PC-9 (cell line): ENCODE measurements at regions not wholly inside any gene's neighbourhood (a gene's known extent, or its start where the extent isn't known, plus 50 kb on each side); places are given as distances from the start of the nearest gene placed in this dataset.

ENCODE experiments used
- BruUV-seq: library from RNA; stranded (reverse); fragments of 400-500 nt; replicated peaks from 2 replicates; lab custom pipeline; 2021; lab: Mats Ljungman, UMichigan
- CTCF ChIA-PET: fragments of 300-600 bp; sonication (Branson Sonifier 250); formaldehyde crosslinking; loops from one replicate; lab custom pipeline; 2022; ENCODE audit warnings: antibody characterized with exemption; lab: Charles Lee
- POLR2A ChIA-PET: fragments of 300-600 bp; sonication (Branson Sonifier 250); formaldehyde crosslinking; loops from one replicate; lab custom pipeline; 2022; ENCODE audit warnings: antibody characterized with exemption; ENCODE audit not compliant: unreplicated experiment; lab: Charles Lee
- DNase-seq, 2 experiments: peaks; one replicate each; pipeline versions ENCODE4 v3.0.0 to v3.0.0-alpha.2; 2015 to 2022; ENCODE audit warnings: mixed read lengths in 1 of 2
- H2AFZ ChIP-seq: fragments of 200-600 bp; sonication (generic); 2 replicates; pipeline ENCODE4 v1.8.1; 2017; ENCODE audit warnings: antibody characterized with exemption
- H3F3A ChIP-seq: fragments of 200-600 bp; sonication (generic); 2 replicates; pipeline ENCODE4 v1.8.1; 2017; ENCODE audit warnings: antibody characterized with exemption, mild to moderate bottlenecking, low read depth; ENCODE audit not compliant: insufficient read depth
- H3K27ac ChIP-seq: fragments of 200-600 bp; sonication (generic); 2 replicates; pipeline ENCODE4 v1.6.1; 2016; ENCODE audit warnings: mixed run types
- H3K27me3 ChIP-seq: fragments of 200-600 bp; sonication (generic); 2 replicates; pipeline ENCODE4 v1.6.1; 2016; ENCODE audit warnings: low read depth, mixed run types; ENCODE audit not compliant: insufficient read depth
- H3K36me3 ChIP-seq: fragments of 200-600 bp; sonication (generic); 2 replicates; pipeline ENCODE4 v1.6.1; 2016; ENCODE audit warnings: low read depth, mixed run types
- H3K4me1 ChIP-seq: fragments of 200-600 bp; sonication (generic); replicated peaks from 2 replicates; pipeline ENCODE4 v1.6.1; 2016; ENCODE audit warnings: mixed run types; ENCODE audit not compliant: insufficient read depth
- H3K4me2 ChIP-seq: fragments of 200-600 bp; sonication (generic); 2 replicates; pipeline ENCODE4 v1.6.1; 2017; ENCODE audit warnings: mixed run types
- H3K4me3 ChIP-seq: fragments of 200-600 bp; sonication (generic); 2 replicates; pipeline ENCODE4 v1.6.1; 2016; ENCODE audit warnings: mixed run types
- H3K79me2 ChIP-seq: fragments of 200-600 bp; sonication (generic); 2 replicates; pipeline ENCODE4 v1.6.1; 2017; ENCODE audit warnings: low read depth, mixed run types
- H3K9me2 ChIP-seq: fragments of 200-600 bp; sonication (generic); 2 replicates; pipeline ENCODE4 v1.8.1; 2017; ENCODE audit warnings: mild to moderate bottlenecking; ENCODE audit not compliant: insufficient read depth
- H3K9me3 ChIP-seq: fragments of 200-600 bp; sonication (generic); 2 replicates; pipeline ENCODE4 v1.8.1; 2016; ENCODE audit warnings: low read depth; ENCODE audit not compliant: insufficient read depth
- H4K20me1 ChIP-seq: fragments of 200-600 bp; sonication (generic); 2 replicates; pipeline ENCODE4 v1.8.1; 2017; ENCODE audit not compliant: insufficient read depth
- EZH2 ChIP-seq: fragments of 200-600 bp; sonication (generic); IDR thresholded peaks from 2 replicates; pipeline ENCODE4 v1.8.0; 2017; ENCODE audit warnings: antibody characterized with exemption, low read depth
- intact Hi-C: fragments of 100-400 bp; cut with micrococcal nuclease; formaldehyde crosslinking; loops from one replicate; pipeline ENCODE4 v1.10.0; 2022; ENCODE audit not compliant: unreplicated experiment
- TF ChIP-seq, protein P1 (sequence below): fragments of 200-600 bp; sonication (generic); conservative IDR thresholded peaks from 2 replicates; pipeline ENCODE4 v1.6.1; 2017; ENCODE audit warnings: mixed run types, antibody characterized with exemption, mild to moderate bottlenecking, moderate library complexity

DNA sequence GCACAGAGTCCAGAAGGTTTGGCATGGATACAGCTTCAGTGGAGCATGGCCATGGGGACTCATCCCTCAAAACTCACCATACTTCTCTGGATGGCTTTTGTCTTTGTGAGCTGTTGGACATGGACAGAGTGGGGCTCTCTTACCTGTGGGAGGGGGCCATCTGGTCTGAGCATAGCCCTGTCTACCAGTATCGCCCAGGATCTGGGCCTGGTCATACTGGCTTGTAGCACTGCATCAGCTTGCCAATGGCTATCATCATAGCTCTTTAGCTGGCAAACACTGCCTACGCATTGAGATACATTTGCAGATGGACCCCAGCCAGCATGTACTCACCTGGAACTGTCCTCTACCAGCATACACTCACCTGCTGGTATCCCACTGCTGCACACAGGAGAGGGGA, 975.2 kb upstream of the NOVA1 start:
- no TSS peak for BruUV-seq

DNA sequence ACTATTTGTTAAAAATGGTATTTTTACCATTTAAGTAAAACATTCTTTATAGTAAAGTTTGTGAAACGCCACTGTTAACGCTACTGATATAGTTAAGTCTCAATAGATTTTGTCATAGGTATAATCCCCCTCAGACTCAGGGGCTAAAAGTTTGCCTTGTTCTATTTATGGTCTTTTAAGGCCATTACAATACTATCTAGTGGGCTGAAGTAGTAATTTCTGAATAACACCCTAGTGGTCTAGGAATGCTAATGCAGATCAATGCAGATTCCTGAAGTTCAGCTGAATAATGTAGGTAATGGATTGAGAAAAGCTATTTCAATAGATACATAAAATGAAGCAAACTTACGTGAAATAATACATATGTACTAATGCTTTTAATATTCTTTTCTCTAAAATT, 989.3 kb upstream of the NOVA1 start:
- Histone ChIP-seq H3K9me2 (no peaks in the 10 kb centered on the region), H3F3A (no peaks in the 10 kb centered on the region), H3K9me3 (no peaks in the 10 kb centered on the region), H3K27me3 (no peaks in the 10 kb centered on the region), H3K27ac (no peak overlapping the region), H4K20me1 (no peaks in the 10 kb centered on the region), H3K4me1 (no peaks in the 10 kb centered on the region), H3K36me3 (no peaks in the 10 kb centered on the region), H2AFZ (no peak overlapping the region), H3K4me2 (no peak overlapping the region), H3K4me3 (no peak overlapping the region), H3K79me2 (no peaks in the 10 kb centered on the region)
- BruUV-seq: no TSS peak
- no peak for TF ChIP-seq EZH2
- TF ChIP-seq, protein P1, sequence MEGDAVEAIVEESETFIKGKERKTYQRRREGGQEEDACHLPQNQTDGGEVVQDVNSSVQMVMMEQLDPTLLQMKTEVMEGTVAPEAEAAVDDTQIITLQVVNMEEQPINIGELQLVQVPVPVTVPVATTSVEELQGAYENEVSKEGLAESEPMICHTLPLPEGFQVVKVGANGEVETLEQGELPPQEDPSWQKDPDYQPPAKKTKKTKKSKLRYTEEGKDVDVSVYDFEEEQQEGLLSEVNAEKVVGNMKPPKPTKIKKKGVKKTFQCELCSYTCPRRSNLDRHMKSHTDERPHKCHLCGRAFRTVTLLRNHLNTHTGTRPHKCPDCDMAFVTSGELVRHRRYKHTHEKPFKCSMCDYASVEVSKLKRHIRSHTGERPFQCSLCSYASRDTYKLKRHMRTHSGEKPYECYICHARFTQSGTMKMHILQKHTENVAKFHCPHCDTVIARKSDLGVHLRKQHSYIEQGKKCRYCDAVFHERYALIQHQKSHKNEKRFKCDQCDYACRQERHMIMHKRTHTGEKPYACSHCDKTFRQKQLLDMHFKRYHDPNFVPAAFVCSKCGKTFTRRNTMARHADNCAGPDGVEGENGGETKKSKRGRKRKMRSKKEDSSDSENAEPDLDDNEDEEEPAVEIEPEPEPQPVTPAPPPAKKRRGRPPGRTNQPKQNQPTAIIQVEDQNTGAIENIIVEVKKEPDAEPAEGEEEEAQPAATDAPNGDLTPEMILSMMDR: no peak
- no peak for DNase-seq
- CTCF ChIA-PET: no interaction called here
- intact Hi-C loops: no loop called here
- POLR2A ChIA-PET: no interaction called here

More for the DNA sequence above, 975.2 kb upstream of the NOVA1 start:
- Histone ChIP-seq H3K79me2 (no peaks in the 10 kb centered on the region), H3K4me3 (no peak overlapping the region), H3K4me1 (no peaks in the 10 kb centered on the region), H3K9me2 (no peaks in the 10 kb centered on the region), H3K9me3 (no peaks in the 10 kb centered on the region), H3K4me2 (no peak overlapping the region), H3F3A (no peaks in the 10 kb centered on the region), H2AFZ (no peak overlapping the region), H3K36me3 (no peaks in the 10 kb centered on the region), H4K20me1 (no peaks in the 10 kb centered on the region), H3K27ac (no peak overlapping the region), H3K27me3 (no peaks in the 10 kb centered on the region)
- no peak for TF ChIP-seq EZH2
- TF ChIP-seq, protein P1: no peak
- no peak for DNase-seq
- intact Hi-C loops: no loop called here
- CTCF ChIA-PET: no interaction called here
- POLR2A ChIA-PET: no interaction called here

DNA sequence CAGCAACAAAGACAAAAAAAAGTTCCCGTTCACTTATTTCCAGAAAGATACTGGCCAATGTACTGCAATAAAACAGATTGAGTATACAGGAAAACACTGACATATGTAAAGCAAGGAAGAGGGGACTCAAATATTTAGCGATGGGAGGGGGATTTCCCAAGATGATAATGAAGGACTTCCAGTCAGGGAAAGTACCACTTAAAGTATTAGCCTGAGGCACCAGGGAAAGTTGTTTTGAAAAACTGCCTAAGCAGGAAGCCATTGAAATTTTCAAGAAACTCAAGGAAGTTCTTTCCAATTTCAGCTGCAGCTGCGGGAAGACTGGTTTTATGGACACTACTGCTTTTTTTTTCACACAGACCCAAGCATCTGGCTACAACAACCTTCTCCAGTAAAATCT, 1007.4 kb upstream of the NOVA1 start:
- ChIA-PET CTCF (no interaction called here), POLR2A (no interaction called here)
- Histone ChIP-seq H2AFZ (no peak overlapping the region), H3K27ac (no peak overlapping the region), H3K9me2 (no peaks in the 10 kb centered on the region), H3K4me3 (no peak overlapping the region), H3K9me3 (no peaks in the 10 kb centered on the region), H3K4me2 (no peak overlapping the region), H3F3A (no peaks in the 10 kb centered on the region), H4K20me1 (no peaks in the 10 kb centered on the region), H3K27me3 (no peaks in the 10 kb centered on the region), H3K79me2 (no peaks in the 10 kb centered on the region), H3K4me1 (no peaks in the 10 kb centered on the region), H3K36me3 (no peaks in the 10 kb centered on the region)
- TF ChIP-seq, protein P1: no peak
- TF ChIP-seq EZH2: no peak
- BruUV-seq: no TSS peak
- no peak for DNase-seq
- intact Hi-C loops: no loop called here
